HEK293 (cell line): ENCODE measurements at regions not wholly inside any gene's neighbourhood (a gene's known extent, or its start where the extent isn't known, plus 50 kb on each side); places are given as distances from the start of the nearest gene placed in this dataset.

Source experiments
- CTCF ChIA-PET: fragments of 350-600 bp; formaldehyde crosslinking; extraction: SDS; loops from one replicate; lab custom pipeline; 2021; ENCODE audit warnings: antibody characterized with exemption; lab: Yijun Ruan, JAX
- POLR2A ChIA-PET: fragments of 300-600 bp; formaldehyde crosslinking; extraction: SDS; loops from one replicate; lab custom pipeline; 2020; ENCODE audit warnings: antibody characterized with exemption, inconsistent platforms; lab: Yijun Ruan, JAX
- H3K27ac ChIP-seq: fragments of 200-500 bp; sonication (Bioruptor generic); 2 replicates; pipeline ENCODE4 v1.5.1; 2014; ENCODE audit warnings: low read depth, low read length, control low read depth, inconsistent platforms; ENCODE audit errors: extremely low read depth
- H3K36me3 ChIP-seq, 2 experiments: fragments of 200-500 bp in 1 of 2; sonication (Bioruptor generic) in 1 of 2; 1 replicate in 1 of 2; 2 replicates in 1 of 2; pipeline ENCODE4 v1.5.1; 2014 to 2017; ENCODE audit warnings: inconsistent platforms in 2 of 2, low read length in 2 of 2; ENCODE audit not compliant: control insufficient read depth in 2 of 2, insufficient read depth in 1 of 2
- H3K4me1 ChIP-seq: fragments of 200-500 bp; sonication (Bioruptor generic); 2 replicates; pipeline ENCODE4 v1.5.1; 2014; ENCODE audit warnings: mild to moderate bottlenecking, low read length, inconsistent platforms; ENCODE audit not compliant: control insufficient read depth, insufficient read depth
- H3K4me3 ChIP-seq: 2 replicates; pipeline ENCODE4 v1.5.1; 2011; ENCODE audit warnings: low read depth, mild to moderate bottlenecking, control low read depth, low read length, moderate library complexity
- H3K9me3 ChIP-seq: fragments of 200-500 bp; sonication (Bioruptor generic); 2 replicates; pipeline ENCODE4 v1.5.1; 2014; ENCODE audit warnings: low read depth, low read length, inconsistent platforms; ENCODE audit not compliant: control insufficient read depth, insufficient read depth
- EGR2 ChIP-seq: fragments of 450-650 bp; formaldehyde crosslinking; IDR thresholded peaks from 2 replicates; pipeline ENCODE4 v1.5.1; 2016; ENCODE audit warnings: low read depth, missing biosample characterization, missing genetic modification characterization
- SP7 ChIP-seq: fragments of 450-650 bp; formaldehyde crosslinking; IDR thresholded peaks from 2 replicates; pipeline ENCODE4 v1.5.1; 2016; ENCODE audit warnings: missing biosample characterization, missing genetic modification characterization
- ZBTB20 ChIP-seq: fragments of 450-650 bp; formaldehyde crosslinking; IDR thresholded peaks from 2 replicates; pipeline ENCODE4 v1.5.1; 2016; ENCODE audit warnings: missing biosample characterization, missing genetic modification characterization
- ZNF155 ChIP-seq: fragments of 450-650 bp; formaldehyde crosslinking; IDR thresholded peaks from 2 replicates; pipeline ENCODE4 v1.5.1; 2016; ENCODE audit warnings: missing biosample characterization, missing genetic modification characterization
- ZNF169 ChIP-seq: fragments of 450-650 bp; formaldehyde crosslinking; IDR thresholded peaks from 2 replicates; pipeline ENCODE4 v1.5.1; 2016; ENCODE audit warnings: missing biosample characterization, missing genetic modification characterization
- ZNF175 ChIP-seq: fragments of 450-650 bp; formaldehyde crosslinking; IDR thresholded peaks from 2 replicates; pipeline ENCODE4 v1.5.1; 2016; ENCODE audit warnings: missing biosample characterization, missing genetic modification characterization
- ZNF391 ChIP-seq: fragments of 450-650 bp; formaldehyde crosslinking; IDR thresholded peaks from 2 replicates; pipeline ENCODE4 v1.5.1; 2016; ENCODE audit warnings: low read depth, missing biosample characterization, missing genetic modification characterization, borderline replicate concordance
- ZNF416 ChIP-seq: fragments of 450-650 bp; formaldehyde crosslinking; IDR thresholded peaks from 2 replicates; pipeline ENCODE4 v1.5.1; 2016; ENCODE audit warnings: missing biosample characterization, missing genetic modification characterization
- ZNF433 ChIP-seq: fragments of 450-650 bp; formaldehyde crosslinking; IDR thresholded peaks from 2 replicates; pipeline ENCODE4 v1.5.1; 2016; ENCODE audit warnings: missing biosample characterization, missing genetic modification characterization, low read depth
- ZNF473 ChIP-seq: fragments of 450-650 bp; formaldehyde crosslinking; IDR thresholded peaks from 2 replicates; pipeline ENCODE4 v1.5.1; 2017; ENCODE audit warnings: missing biosample characterization, missing genetic modification characterization
- ZNF571 ChIP-seq: fragments of 450-650 bp; formaldehyde crosslinking; IDR thresholded peaks from 2 replicates; pipeline ENCODE4 v1.5.0; 2017; ENCODE audit warnings: missing biosample characterization, missing genetic modification characterization
- ZNF600 ChIP-seq: fragments of 450-650 bp; formaldehyde crosslinking; IDR thresholded peaks from 2 replicates; pipeline ENCODE4 v1.5.1; 2016; ENCODE audit warnings: missing biosample characterization, missing genetic modification characterization
- ZNF660 ChIP-seq: fragments of 450-650 bp; IDR thresholded peaks from 2 replicates; pipeline ENCODE4 v1.5.1; 2018; ENCODE audit warnings: missing biosample characterization, mild to moderate bottlenecking, missing genetic modification characterization
- ZNF777 ChIP-seq: fragments of 450-650 bp; formaldehyde crosslinking; IDR thresholded peaks from 2 replicates; pipeline ENCODE4 v1.5.1; 2017; ENCODE audit warnings: missing biosample characterization, missing genetic modification characterization, borderline replicate concordance
- ZXDB ChIP-seq: fragments of 450-650 bp; formaldehyde crosslinking; IDR thresholded peaks from 2 replicates; pipeline ENCODE4 v1.5.1; 2016; ENCODE audit warnings: missing biosample characterization, missing genetic modification characterization
- TF ChIP-seq, protein P1 (sequence below): fragments of 450-650 bp; formaldehyde crosslinking; IDR thresholded peaks from 2 replicates; pipeline ENCODE4 v1.5.1; 2016; ENCODE audit warnings: missing biosample characterization, missing genetic modification characterization
- TF ChIP-seq, protein P2 (sequence below): fragments of 450-650 bp; formaldehyde crosslinking; IDR thresholded peaks from 2 replicates; pipeline ENCODE4 v1.5.1; 2016; ENCODE audit warnings: missing biosample characterization, missing genetic modification characterization, borderline replicate concordance
- TF ChIP-seq, protein P3 (sequence below): fragments of 450-650 bp; formaldehyde crosslinking; conservative IDR thresholded peaks from 2 replicates; pipeline ENCODE4 v1.5.1; 2016; ENCODE audit warnings: low read depth, missing biosample characterization, missing genetic modification characterization
- TF ChIP-seq, protein P4 (sequence below): fragments of 450-650 bp; formaldehyde crosslinking; IDR thresholded peaks from 2 replicates; pipeline ENCODE4 v1.5.1; 2017; ENCODE audit warnings: missing biosample characterization, missing genetic modification characterization

DNA sequence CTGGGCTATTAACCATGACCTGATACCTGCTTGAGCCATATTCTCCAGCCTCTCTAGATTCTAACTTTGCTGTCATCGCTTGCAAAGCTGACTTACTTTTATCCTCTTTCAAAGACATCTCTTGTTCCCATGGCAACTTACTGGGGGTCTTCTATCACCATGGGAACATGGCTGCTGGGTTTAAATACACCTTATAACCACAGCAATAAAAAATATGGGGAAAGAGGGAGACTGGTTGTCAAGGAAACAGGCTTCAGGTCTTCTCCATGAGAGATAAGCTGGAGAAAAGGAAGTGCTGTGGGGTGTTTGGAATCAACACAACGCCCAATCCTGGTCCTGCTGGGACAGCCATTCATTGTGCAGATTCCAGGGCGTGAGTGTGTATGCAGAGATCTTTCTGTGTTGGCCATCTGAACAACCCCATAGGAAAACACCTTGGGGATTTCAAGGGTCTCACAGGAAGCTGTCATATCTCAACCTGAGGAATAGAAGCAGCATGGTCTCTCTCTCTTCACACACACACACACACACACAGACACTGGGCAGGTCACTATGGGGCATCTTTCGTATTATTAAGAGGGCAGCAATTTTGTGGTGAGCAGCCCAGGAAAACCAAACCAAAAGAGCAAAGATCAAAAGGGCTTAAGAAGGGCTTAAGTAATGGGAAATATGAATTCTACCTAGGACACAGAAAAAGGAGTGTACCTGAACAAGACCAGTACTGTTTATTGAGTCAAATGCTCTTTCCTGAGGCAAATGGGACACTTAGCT, 344.7 kb upstream of the NCAM1 start (continued):
- TF ChIP-seq SP7 (tag by site-specific recombination) (no peak), EGR2 (tag by site-specific recombination) (no peak), ZNF416 (tag by site-specific recombination) (no peak), ZNF175 (tag by site-specific recombination) (no peak), ZNF473 (tag by site-specific recombination) (no peak), ZNF777 (tag by site-specific recombination) (no peak)

DNA sequence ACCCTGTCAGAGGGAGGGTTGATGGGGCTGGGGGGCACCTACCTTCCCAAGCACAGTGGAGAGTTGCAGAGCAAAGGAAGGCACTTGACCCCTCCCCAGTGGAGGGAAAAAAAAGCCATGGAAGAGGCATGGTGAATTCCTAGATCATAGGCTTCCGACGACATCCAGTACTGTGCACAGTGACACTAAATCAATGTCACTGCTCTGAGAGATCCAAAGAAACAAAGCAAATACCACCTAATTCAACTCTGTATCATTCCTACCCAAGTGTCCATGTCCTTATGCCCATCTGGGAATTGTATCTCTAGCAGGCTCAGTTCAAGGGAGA, 344.2 kb upstream of the NCAM1 start:
- Histone ChIP-seq H3K36me3 (no peaks in the 10 kb centered on the region), H3K4me3 (no peak overlapping the region), H3K27ac (no peak overlapping the region), H3K9me3 (no peaks in the 10 kb centered on the region), H3K4me1 (no peaks in the 10 kb centered on the region)
- ChIA-PET CTCF (no interaction called here), POLR2A (no interaction called here)
- no peak for TF ChIP-seq ZNF433 (tag by site-specific recombination)
- TF ChIP-seq ZNF169 (tag by site-specific recombination), result no peak
- no peak for TF ChIP-seq ZNF660
- TF ChIP-seq, protein P1, sequence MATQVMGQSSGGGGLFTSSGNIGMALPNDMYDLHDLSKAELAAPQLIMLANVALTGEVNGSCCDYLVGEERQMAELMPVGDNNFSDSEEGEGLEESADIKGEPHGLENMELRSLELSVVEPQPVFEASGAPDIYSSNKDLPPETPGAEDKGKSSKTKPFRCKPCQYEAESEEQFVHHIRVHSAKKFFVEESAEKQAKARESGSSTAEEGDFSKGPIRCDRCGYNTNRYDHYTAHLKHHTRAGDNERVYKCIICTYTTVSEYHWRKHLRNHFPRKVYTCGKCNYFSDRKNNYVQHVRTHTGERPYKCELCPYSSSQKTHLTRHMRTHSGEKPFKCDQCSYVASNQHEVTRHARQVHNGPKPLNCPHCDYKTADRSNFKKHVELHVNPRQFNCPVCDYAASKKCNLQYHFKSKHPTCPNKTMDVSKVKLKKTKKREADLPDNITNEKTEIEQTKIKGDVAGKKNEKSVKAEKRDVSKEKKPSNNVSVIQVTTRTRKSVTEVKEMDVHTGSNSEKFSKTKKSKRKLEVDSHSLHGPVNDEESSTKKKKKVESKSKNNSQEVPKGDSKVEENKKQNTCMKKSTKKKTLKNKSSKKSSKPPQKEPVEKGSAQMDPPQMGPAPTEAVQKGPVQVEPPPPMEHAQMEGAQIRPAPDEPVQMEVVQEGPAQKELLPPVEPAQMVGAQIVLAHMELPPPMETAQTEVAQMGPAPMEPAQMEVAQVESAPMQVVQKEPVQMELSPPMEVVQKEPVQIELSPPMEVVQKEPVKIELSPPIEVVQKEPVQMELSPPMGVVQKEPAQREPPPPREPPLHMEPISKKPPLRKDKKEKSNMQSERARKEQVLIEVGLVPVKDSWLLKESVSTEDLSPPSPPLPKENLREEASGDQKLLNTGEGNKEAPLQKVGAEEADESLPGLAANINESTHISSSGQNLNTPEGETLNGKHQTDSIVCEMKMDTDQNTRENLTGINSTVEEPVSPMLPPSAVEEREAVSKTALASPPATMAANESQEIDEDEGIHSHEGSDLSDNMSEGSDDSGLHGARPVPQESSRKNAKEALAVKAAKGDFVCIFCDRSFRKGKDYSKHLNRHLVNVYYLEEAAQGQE, result no peak
- TF ChIP-seq, protein P2, sequence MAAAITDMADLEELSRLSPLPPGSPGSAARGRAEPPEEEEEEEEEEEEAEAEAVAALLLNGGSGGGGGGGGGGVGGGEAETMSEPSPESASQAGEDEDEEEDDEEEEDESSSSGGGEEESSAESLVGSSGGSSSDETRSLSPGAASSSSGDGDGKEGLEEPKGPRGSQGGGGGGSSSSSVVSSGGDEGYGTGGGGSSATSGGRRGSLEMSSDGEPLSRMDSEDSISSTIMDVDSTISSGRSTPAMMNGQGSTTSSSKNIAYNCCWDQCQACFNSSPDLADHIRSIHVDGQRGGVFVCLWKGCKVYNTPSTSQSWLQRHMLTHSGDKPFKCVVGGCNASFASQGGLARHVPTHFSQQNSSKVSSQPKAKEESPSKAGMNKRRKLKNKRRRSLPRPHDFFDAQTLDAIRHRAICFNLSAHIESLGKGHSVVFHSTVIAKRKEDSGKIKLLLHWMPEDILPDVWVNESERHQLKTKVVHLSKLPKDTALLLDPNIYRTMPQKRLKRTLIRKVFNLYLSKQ, result no peak
- TF ChIP-seq, protein P3, sequence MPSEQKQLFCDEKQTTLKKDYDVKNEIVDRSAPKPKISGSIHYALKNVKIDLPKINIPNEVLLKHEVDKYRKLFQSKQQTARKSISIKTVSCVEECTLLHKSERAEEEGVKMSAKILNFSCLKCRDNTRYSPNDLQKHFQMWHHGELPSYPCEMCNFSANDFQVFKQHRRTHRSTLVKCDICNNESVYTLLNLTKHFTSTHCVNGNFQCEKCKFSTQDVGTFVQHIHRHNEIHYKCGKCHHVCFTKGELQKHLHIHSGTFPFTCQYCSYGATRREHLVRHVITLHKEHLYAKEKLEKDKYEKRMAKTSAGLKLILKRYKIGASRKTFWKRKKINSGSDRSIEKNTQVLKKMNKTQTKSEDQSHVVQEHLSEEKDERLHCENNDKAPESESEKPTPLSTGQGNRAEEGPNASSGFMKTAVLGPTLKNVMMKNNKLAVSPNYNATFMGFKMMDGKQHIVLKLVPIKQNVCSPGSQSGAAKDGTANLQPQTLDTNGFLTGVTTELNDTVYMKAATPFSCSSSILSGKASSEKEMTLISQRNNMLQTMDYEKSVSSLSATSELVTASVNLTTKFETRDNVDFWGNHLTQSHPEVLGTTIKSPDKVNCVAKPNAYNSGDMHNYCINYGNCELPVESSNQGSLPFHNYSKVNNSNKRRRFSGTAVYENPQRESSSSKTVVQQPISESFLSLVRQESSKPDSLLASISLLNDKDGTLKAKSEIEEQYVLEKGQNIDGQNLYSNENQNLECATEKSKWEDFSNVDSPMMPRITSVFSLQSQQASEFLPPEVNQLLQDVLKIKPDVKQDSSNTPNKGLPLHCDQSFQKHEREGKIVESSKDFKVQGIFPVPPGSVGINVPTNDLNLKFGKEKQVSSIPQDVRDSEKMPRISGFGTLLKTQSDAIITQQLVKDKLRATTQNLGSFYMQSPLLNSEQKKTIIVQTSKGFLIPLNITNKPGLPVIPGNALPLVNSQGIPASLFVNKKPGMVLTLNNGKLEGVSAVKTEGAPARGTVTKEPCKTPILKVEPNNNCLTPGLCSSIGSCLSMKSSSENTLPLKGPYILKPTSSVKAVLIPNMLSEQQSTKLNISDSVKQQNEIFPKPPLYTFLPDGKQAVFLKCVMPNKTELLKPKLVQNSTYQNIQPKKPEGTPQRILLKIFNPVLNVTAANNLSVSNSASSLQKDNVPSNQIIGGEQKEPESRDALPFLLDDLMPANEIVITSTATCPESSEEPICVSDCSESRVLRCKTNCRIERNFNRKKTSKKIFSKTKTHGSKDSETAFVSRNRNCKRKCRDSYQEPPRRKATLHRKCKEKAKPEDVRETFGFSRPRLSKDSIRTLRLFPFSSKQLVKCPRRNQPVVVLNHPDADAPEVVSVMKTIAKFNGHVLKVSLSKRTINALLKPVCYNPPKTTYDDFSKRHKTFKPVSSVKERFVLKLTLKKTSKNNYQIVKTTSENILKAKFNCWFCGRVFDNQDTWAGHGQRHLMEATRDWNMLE (tag by site-specific recombination), result no peak
- TF ChIP-seq ZXDB (tag by site-specific recombination), result no peak
- no peak for TF ChIP-seq ZBTB20 (tag by site-specific recombination)
- no peak for TF ChIP-seq ZNF391 (tag by site-specific recombination)
- TF ChIP-seq ZNF600, result no peak
- TF ChIP-seq, protein P4, sequence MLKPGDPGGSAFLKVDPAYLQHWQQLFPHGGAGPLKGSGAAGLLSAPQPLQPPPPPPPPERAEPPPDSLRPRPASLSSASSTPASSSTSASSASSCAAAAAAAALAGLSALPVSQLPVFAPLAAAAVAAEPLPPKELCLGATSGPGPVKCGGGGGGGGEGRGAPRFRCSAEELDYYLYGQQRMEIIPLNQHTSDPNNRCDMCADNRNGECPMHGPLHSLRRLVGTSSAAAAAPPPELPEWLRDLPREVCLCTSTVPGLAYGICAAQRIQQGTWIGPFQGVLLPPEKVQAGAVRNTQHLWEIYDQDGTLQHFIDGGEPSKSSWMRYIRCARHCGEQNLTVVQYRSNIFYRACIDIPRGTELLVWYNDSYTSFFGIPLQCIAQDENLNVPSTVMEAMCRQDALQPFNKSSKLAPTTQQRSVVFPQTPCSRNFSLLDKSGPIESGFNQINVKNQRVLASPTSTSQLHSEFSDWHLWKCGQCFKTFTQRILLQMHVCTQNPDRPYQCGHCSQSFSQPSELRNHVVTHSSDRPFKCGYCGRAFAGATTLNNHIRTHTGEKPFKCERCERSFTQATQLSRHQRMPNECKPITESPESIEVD (tag by site-specific recombination), result no peak
- TF ChIP-seq ZNF571, result no peak
- no peak for TF ChIP-seq ZNF155 (tag by site-specific recombination)
